AG09319 (cell line): ENCODE measurements at regions not wholly inside any gene's neighbourhood (a gene's known extent, or its start where the extent isn't known, plus 50 kb on each side); places are given as distances from the start of the nearest gene placed in this dataset.

ENCODE experiments used
- DNase-seq: peaks from one replicate; pipeline ENCODE4 v3.0.0-alpha.2; 2010; ENCODE audit warnings: low read depth; ENCODE audit errors: extremely low read depth
- TF ChIP-seq, protein P1 (sequence below): IDR thresholded peaks from 2 replicates; pipeline ENCODE4 v1.5.1; 2011; ENCODE audit warnings: low read depth, mild to moderate bottlenecking, inconsistent platforms, low read length, moderate library complexity

DNA sequence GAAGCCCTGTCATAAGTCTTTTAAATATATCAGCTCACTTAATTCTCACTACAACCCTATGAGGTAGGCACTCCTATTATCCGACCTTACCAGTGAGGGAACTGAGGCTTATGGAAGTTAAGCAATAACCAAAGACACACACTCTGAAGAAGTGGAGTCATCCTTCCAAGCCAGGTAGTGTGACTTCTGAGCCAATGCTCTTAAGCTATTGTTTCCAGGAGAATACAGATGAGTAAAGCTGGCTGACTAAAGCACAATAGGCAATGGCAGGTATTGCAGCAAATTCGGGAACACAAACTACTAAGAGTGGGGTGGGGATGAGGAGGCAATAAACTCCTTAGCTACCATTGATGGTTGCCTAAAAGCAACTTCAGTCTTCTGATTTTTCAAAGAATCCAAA lies 81.8 kb upstream of the KIT start:
- TF ChIP-seq, protein P1, sequence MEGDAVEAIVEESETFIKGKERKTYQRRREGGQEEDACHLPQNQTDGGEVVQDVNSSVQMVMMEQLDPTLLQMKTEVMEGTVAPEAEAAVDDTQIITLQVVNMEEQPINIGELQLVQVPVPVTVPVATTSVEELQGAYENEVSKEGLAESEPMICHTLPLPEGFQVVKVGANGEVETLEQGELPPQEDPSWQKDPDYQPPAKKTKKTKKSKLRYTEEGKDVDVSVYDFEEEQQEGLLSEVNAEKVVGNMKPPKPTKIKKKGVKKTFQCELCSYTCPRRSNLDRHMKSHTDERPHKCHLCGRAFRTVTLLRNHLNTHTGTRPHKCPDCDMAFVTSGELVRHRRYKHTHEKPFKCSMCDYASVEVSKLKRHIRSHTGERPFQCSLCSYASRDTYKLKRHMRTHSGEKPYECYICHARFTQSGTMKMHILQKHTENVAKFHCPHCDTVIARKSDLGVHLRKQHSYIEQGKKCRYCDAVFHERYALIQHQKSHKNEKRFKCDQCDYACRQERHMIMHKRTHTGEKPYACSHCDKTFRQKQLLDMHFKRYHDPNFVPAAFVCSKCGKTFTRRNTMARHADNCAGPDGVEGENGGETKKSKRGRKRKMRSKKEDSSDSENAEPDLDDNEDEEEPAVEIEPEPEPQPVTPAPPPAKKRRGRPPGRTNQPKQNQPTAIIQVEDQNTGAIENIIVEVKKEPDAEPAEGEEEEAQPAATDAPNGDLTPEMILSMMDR, result no peak
- DNase-seq, result no peak

DNA sequence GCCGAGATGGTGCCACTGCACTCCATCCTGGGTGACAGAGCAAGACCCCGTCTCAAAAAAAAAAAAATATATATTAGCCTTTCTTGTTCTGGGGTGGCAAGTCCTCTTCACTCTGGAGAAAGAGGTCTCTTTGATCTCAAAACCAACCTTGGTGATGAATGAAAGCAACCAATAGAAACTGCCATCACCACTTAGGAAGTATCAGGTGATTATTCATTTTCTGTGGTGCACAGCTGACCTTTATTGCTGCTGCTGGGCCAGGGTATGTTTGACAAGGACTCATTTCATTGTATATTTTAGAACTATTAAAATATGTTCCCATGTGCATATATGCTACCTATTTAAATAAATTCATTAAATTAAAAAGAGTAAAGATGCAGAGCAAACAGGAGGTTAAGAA lies 76.0 kb upstream of the KIT start:
- DNase-seq, result no peak
- TF ChIP-seq, protein P1, result no peak

DNA sequence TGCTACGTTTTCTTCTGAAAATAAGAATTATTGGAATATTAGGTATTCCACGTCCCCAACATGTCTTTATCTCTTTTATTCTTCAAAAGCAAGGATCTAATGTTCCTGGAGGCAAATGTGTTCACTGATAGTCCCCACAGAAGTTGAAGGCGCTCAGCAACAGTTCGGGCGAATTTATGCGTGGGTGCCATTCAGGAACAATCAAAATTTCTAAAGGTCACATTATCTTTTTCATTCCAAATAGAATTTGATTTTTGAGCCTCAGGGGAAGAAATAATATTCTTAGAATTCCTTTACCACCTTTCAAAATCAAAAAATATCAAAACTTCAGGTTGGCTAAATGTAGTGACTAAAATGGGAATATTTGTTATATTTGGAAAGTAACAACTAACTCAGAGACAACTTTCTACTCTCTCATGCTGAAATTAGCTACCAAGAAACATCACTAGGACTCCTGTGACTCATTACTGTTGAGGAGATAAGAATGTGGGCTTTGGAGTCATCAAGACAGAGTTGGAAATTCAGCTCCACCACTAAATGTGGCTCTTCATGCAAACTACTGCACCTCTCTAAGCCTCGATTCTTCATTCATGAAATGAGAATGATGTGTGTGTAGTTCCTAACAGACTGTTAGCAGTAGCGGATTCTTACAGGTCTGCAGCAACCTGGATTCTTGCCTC lies 72.3 kb upstream of the KIT start:
- TF ChIP-seq, protein P1, result no peak
- DNase-seq, result no peak

DNA sequence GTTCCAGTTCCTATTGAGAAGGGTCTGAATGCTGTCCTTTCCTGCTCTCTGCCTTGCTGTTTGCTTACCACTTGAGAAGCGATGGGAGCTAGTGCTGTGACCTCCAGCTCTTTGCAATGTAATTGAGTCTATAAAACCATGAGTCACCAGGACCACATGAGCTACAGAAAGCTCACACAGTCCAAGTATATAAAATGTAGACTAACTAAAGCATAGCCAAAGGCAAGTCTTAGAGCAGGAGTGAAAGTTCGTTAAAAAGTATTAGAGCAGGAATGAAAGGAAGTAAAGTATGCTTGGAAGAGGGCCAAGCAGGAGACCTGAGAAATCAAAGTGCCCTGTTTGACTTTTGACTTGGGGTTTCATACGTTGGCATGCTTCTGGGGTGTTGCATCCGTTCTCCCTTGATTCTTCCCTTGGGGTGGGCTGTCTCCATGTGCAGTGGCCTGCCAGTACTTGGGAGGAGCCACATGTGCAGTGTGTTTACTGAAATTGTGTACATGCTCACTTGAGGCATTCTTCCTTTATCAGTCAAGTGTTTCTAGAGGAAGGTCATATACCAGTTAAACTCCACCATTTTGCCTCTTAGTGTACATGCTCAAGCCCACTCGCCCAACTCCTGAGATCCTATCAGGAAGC lies 71.3 kb upstream of the KIT start:
- DNase-seq, result no peak
- TF ChIP-seq, protein P1, result no peak

DNA sequence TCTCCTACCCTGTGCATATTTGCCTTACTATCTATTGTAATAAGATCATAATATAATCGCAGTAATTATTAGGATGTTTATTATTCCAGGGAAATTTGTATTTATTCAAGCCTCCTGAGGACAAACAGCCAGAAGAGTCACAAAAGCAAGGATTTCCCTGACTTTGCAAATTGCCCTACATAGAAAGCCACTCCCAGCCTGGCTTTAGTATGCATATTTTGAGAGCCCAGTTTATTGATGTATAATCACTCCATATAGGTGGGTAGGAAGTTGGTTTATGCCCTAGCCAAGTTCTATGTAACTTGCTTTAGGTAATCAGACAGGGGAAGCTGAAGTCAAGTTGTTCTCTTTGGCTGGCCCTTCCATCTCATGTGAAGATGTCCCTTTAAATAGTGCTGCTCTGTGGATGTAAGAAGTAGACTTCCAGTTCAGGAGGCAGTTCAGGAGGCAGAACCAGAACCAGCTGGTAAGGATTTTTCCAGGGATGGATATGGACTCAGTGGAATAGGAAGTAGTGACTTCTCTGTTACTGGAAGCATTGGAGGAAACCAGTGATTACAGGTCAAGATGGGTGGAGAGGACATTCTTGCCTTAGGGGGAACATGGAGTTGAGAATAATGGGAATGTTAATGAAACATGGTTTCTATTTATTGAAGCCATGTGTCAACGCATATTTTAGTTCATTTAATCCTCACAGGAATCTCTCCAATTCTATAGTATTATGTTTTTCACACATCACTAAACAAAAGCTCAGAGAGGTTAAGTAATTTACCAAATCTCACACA lies 70.5 kb upstream of the KIT start:
- TF ChIP-seq, protein P1, result no peak
- no peak for DNase-seq

DNA sequence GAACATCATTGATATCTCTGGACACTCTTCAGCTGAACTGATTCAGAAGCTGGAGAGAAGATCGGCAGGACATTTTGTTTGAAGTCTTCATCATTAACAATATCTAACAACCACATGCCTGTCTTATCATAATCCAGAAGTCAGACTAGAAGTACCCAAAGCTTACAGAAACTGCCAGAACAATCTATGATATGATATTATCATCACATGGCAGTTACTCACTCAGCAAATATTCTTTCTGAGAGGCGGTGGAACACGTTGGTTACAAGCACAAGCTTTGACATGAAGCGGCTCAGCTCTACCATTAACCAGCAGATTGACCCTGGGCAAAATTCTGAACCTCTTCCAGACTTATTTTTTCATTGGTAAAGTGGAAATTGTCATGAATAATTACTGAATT lies 69.4 kb upstream of the KIT start:
- TF ChIP-seq, protein P1, result no peak
- DNase-seq, result no peak

DNA sequence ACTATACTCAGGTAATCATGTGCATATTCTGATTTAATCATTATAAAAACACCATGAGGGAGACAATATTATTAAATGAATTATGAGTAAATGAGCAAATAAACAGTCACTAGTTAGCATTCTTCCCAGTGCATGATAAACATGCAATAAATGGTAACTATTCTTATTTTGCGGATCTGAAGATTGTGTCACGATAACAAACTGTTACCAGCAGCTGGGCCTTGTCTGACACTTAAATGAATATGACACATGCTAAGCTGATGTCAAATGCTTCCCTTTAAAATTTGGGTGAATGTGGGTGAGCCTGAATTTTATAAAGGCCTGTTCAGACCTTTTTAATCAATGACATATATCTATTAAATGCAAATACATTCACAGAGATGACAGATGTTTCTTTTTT lies 68.2 kb upstream of the KIT start:
- no peak for DNase-seq
- TF ChIP-seq, protein P1, result no peak
